Activated CD4-positive, alpha-beta T cell treated with anti-CD3 and anti-CD28 coated beads for 24 hours (primary cell): ENCODE measurements at regions not wholly inside any gene's neighbourhood (a gene's known extent, or its start where the extent isn't known, plus 50 kb on each side); places are given as distances from the start of the nearest gene placed in this dataset.

Source experiments
- DNase-seq, 2 donors: peaks; one replicate each; pipeline ENCODE4 v3.0.0-alpha.2; 2020; ENCODE audit warnings: low read depth in 2 of 2

DNA sequence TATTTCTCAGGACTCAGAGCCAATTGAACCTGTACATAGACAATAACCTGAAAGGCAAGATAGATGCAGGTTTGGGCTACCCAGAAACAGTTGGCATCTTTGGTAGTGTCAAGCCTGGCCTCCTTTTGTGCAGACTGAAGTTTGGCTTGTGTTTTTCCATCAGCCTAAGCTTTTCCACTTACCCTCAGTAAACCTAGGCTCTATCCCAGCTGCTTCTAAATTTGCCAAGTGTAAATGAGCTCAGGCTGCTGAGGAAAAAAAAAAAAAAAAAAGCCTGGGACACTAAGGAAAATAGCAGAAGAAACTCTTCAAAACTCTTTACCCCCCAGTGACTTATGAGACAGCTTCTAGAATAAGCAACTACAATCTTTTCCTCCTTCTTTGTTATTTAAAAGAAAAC lies 316.3 kb upstream of the SORCS1 start:
- no peak for DNase-seq

DNA sequence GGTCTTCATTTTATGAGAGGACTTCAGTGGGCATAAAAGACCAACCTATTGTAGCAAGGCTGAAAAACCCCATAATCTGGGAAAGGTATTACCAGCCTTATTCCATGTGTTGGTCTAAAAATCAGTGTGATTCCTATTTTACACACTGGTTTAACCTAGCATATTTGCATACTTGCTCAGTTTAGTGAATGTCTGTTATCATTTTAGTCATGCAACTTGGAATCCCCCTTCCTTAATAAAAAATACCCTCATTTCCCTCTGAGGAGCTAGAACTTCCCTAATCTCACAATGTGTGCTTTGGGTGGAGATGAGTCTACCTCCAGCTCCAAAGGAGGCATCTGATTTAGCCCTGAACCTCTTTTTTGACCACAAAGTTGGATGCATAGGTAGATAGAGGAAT lies 312.8 kb upstream of the SORCS1 start:
- DNase-seq, result no peak

DNA sequence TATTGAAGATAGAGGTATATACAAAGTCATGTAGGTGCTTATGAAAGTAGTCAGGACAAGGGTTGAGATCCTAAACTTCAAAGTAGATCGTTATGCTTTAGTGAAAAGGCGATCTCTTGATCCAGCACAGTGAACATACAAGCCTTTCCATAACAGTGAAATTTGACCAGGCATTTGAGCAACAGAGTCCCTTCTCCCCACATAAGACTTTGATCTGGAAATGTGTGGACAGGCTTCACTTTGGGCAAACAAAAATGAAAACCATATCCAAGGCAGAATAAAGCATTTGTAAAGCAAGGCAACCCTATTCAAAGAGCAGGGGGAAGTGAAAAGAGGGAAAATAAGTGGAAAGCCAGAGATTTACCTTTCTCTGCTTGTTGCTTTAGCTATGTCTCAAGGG lies 311.9 kb upstream of the SORCS1 start:
- no peak for DNase-seq

DNA sequence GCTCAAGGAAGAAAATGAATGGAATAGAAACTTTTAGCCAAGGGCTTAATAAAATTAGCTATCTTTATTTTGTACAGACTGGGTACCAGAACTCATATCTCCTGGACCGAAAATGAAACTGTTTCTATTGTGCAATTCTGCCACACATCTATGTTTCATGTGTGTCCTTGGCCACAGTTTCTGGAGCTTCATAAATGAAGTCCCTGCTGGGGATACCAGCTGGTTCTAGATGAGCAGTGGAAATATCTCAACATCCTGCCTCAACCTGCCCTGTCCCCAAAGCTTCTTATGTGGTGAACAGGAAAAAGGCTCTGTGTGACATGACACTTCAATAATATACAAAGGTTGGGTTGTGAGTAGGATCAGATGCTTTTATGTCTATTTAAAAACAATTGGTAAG lies 310.1 kb upstream of the SORCS1 start:
- no peak for DNase-seq

DNA sequence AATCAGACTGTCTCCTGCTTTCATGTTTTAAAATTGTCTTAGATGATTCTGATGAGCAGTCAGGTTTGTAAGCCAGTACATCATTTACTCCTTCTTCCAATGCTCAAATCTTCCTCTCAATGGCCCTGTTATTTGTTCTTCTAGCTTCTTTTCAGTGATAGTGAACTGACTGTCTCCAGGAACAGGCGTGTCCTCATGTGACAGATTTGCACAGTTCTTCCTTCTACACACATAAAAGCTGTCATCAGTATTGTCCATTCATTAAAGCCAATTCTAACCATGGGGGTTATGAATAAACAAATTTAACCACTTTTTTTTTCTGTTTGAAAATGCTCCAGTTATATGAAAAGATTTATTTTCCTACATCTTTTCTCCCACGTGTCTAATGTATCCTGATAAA lies 308.7 kb upstream of the SORCS1 start:
- DNase-seq, result no peak

DNA sequence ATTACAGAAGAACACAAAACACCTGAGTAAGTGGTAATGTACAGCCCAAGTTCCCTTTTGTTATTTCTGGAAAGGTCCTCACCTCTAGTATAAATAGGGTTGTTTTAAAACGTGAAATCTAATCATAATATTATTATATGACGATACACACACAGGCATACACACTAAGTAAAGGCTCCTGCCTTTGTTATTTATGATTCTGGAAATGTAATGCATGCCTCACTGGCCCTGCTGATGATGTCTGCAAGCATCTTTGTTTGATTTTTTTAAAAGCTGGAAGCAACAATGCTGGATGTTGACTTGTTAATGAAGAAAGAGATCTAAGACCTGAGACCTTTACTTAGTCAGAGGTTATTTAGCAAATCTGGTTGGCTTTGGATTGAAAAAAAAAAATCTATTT lies 307.4 kb upstream of the SORCS1 start:
- DNase-seq, result no peak

DNA sequence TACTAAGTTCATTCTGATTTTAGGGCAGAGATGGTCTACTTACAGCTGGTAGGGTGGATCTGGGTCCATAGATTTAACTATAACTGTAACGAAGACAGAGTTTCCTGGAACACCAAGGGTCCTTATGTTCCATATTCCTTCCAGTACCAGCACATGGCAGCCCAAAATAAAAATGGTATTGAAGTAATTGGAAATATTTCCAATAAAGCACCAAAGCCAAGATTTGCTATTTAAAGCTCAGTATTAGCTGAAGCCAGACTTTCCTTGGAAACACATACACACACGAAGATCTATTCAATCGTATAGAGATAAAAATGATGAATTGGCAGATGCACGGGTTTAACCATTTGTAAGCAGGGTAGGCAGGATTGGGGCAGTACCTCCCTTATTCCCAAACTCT lies 289.1 kb upstream of the SORCS1 start:
- no peak for DNase-seq

DNA sequence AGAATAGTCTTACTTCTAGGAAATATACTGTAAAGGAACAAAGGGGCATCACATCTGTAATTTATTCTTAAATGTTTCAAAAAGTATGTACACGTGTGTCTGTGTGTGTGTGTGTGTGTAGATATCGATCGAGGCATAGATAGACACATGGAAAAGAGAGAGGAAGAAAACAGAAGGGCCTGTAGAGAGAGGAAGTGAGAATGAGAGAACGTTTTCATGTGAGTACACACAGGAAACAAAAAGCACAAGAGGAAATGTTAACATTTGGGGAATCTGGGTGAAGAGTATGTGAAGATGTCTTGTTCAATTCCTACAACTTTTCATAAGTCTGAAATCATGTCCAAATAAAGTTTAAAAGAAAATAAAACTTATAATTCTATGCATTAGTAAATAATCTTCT lies 286.5 kb upstream of the SORCS1 start:
- no peak for DNase-seq

DNA sequence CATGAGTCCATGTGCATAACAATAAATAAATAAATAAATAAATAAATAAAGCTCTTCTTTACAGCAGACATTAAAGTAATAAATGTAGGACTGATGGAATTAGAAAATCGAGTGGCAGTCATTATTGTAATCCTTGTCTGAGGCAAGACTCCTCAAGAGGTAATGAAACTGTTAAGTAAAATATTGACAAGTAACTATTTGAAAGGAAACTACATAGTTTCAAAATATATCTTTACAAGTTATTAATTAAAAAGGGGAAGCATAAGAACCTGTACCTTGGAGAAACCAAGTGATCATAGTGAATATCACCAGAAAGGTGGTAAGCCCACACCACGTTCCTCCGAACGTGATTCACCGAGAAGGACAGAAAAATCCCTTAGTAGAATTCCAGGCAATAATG lies 285.6 kb upstream of the SORCS1 start:
- DNase-seq, result no peak

DNA sequence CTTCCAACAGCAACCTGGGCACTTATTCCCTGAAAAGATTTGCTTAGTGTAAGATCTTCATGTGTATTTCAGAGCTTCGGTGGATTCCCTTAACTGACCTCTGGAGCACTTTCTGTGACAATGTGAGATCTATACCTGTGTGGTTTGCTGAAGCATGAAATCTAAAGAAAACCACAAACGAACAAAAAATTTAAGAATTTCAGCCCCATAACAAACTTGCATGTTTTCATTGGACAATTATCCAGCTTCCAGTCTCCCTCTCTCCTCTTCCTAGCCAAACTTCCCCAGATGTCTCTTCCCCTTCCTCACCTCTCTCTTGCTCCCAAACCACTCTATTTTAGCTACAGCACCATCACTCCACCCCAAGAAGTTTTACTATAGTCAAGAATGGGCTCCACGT lies 279.9 kb upstream of the SORCS1 start:
- DNase-seq, result no peak

DNA sequence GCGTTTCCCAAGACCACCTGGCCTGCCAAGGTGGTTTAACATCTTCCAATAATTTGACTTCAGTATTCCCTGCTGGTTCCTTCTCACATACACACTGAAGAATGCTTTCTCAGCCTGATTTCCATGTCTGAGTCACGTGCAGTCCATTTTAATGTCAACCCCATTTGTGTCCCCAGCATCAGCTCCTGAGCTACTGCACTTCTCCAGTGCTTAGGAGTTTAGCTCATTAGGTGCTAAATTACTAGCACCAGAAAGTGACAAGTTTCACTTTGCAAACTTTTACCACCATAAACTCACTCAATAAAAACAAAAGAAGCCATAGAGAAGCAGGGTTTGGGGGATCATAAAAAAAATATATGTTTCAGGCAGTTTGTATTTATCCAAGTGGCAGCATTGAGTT lies 279.3 kb upstream of the SORCS1 start:
- DNase-seq, result no peak

DNA sequence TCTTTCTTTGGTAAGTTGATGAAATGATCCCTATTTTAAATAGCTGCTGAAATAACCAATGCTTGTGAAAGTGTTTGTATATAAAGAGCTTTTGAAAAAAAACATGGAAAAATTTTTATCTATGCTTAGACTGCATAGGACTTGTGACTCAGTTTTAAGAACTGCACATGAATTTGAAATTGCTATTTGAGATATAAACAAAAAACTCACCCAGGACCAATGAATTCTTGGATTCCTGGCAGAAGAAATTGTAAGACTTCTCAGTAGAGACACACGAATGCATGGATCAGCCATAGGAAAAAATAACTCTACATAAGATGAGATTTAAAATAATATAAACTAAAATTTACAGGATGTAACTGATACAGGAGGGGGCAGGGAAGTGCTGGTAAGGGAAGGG lies 278.8 kb upstream of the SORCS1 start:
- no peak for DNase-seq

DNA sequence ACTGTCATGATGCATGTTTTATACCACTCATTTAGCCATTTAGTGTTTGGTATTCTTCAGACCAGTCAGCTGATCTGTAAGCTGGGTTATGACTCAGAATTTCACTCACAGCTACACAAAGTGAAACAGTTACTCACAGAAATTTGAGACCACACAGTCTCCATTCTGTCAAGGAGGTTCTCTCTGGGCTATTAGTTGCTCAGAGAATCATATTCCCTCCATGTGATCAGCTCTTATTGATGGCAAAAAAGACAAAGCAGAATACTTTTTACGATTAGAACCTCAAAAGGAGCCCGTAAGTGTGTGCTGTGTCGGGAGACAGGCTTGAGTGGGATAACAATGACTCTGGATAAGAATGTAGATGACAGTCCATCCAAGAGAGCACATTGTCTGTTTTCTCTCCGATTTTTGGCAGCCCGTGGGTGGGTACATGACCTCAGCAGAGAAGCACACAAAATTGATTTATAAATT lies 277.6 kb upstream of the SORCS1 start:
- DNase-seq, result no peak

DNA sequence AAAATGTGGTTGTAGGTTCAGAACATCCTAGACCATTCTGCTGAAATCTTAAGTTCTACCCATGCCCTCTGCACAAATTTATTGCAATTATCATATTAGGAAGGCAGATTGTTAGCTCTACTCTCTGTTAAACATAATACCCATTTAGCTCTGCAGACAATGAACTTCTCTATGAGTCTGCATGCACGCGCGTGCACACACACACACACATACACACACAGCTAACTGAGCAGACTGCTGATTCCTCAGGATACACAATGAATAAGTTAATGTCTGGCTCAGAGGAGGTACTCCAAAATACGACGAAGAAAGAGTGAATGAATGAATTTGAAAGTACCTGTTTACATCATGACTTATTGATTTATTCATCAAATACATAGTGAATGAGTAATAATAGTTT lies 276.2 kb upstream of the SORCS1 start:
- DNase-seq, result no peak

DNA sequence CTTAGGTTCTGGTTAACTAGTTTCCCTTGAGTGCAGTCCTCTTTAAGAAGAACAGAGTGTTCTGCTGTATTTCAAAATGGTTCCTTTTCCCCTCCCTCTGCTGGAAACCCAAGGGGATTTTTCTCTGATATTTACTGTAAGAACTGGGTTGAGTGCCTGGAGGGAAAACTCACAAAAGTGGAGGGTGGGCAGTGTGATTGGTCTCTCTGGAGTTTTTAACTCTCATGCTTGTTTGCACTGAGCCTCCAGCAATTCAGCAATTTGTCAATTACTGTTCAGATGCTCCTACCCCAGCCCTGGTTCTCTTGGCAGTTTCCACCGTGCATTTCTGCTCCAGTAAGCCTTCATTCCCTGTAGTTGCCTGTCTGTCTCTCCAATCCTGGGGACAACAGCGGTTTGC lies 273.4 kb upstream of the SORCS1 start:
- DNase-seq, result no peak

DNA sequence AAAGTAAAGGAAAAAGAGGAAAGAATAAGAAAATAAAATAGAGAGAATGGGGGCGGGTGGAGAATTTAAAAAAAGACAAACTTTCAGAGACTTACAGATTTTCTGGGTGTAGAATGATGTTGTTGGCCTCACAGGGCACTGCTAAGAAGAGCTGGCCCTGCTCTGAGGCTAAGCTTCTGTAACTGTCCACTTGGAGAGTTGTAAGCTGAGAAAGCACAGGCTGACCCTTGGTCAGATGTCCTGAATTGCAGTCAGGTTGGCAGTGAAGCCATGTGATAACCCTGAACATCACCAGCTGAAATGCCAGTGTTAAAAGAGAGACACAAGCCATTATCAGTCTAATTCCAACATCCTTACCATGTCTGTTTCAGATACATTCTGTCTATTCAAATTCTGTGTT lies 272.1 kb upstream of the SORCS1 start:
- no peak for DNase-seq

DNA sequence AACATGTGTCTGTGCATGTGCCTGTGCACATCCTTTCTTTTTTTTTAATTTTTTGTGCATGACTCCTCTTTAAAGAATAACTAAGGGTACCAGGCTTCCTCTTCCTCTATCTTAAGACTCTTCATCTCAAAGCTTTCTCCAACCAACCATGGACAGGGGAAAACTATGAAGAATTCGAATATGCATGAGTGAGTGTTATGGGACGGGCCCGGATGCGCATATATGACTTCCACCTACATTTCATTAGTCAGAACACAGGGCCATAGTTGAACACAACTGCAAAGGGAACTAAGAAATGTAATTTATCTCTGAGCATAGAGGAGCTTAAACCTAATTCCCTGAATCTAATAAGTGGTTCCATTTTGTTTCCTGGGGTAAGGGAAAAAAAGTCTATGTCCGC lies 270.3 kb upstream of the SORCS1 start:
- no peak for DNase-seq

DNA sequence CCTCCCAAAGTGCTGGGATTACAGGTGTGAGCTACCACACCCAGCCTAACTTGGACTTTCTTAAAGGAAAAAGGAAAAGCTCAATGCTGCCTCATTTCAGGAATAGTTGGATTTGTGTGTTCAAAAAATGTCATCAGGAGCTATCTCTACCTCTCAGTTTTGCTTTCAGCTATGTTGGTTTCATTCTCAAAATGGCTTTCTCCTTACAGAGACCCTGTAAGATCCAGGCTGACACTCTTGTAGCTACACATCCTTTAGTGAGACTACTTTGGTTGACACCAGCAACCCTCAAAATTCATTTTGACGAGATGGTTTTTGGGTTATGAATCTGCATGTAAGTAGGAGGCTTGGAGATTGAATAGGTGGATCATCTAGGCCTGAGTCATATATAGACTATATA lies 269.7 kb upstream of the SORCS1 start:
- DNase-seq, result no peak

DNA sequence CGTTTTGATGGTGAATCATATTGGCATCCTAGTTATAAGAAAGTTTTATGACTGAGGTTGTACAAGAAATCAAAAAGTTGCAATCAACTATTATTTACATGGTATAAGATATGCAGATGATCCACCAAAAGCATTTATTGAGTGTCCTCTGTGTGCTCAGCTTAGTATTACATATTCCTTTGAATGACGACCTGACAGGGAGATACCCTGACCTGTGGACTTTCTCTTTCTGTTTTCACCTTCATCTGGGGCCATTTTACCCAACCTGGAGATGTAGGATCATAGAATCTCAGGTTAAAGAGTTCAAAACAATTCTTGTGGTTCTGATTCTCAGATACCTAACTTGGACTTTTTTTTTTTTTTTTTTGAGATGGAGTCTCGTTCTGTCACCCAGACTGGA lies 269.1 kb upstream of the SORCS1 start:
- no peak for DNase-seq

DNA sequence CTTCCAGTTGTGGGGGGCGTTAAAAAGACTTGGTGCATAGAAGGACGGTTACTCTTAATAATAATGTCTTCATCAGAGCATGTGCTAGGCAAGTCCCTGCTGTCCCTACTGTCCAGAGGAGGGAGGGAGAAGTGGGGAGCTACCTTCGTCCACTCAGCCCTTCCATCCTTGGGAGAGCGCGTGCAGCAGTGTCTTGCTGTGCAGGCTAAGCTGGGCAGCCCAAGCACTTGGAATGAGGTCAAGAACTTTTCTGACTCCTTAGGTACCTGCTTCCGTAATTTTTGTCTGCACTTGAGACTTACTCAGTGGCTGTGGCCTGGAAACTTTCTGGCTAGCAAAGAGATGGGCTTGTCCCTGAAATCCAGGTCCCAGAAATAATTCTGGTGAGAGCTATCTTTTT lies 265.9 kb upstream of the SORCS1 start:
- no peak for DNase-seq

DNA sequence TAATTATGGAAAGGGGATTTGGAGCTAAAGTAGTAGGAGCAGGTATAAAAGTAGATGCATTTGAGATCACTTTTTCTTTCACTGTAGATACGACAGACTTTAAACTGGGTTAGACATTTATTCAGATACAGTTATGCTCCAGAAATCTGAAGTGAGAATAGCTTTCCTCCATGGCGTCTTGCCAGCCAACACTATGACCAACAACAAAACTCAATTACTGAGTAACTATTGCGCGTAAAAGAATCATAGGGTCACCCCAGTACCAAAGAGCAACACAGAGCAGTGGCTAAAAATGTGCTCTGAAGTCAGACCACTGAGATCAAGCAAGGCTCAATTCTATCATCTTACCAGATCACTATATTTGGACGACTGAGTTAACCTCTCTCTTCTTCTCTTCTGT lies 262.5 kb upstream of the SORCS1 start:
- no peak for DNase-seq

DNA sequence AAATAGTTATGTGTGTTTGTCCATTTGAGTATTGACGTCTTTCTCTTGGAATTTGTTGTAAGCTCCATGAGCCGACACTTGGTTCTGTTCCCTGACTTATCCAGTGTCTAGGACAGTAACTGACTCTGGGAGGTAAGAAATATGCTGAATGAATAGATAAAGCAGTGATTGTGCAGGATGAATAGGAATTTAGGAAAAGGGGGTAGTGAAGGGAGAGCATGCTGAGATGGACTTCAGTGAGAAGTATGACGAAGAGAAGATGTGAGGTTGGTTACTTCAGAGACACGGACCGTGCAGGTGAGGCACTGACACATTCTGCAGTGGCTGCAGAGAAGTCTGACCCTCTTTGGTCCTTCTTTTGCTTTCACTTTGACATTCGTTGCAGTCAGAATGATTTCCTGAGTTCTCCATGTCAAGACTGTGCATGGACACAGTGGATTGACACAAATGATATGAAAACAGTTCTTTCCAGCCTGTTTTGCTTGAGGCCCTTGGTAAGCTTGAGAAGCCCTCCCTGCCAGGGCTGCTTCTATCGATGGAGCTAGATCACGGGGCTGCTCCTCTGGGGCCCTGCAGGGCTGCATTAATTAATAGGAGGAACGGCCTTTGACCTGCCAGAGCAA lies 261.5 kb upstream of the SORCS1 start:
- DNase-seq, result no peak

DNA sequence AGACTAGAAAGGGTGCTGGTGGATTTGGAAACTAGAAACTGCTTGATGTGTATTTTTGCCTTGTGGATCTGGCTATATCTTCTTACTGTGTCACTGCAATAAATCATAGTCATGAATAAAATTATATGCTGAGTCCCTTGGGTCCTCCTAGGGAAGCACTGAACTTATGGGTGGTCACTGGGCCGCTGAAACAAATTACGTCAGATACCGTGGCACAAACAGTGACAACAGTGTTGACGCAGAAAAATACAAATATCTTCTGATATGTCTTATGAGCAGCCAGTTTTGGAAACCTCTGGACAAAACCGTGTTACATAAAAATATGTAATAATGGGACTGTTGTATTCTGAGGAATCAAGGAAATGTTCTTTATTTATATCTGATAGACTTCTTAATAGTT lies 260.1 kb upstream of the SORCS1 start:
- DNase-seq, result no peak

DNA sequence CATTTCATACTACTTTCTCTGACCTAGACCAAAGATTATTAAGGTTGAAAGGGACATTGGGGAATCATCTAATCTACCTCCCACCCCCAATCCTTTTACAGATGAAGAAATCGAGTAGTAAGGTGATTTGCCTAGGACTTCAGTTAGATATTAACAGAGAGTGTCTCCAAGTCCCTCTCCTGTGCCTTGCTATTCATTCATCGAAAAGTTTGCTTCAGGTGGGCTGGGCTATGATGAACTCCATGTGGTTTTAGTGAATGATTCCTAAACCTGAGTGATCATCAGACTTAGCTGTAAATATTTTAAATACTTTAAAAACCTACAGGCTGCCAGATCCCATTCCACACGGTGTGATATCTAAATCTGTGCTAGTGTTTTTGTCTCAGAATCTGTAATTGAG lies 259.4 kb upstream of the SORCS1 start:
- no peak for DNase-seq

DNA sequence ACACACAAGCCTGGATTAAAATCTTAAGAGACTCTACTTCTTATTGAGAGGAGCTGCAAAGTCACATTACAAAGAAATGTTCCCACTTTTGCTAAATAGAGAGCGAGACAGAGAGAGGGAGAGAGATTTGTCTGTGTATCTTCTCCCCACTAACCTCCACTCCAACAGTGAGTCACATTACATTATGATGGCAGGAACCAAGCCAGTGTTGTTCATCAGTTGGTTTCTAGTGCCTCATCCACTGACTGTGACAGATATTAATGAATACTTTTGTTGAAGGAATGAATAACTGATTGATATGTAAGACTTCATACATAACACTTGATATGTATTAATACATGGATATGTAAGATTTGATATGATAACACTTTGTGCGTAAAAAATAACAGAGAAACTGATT lies 258.2 kb upstream of the SORCS1 start:
- no peak for DNase-seq
